ENCODE measurements at regions not wholly inside any gene's neighbourhood (a gene's known extent, or its start where the extent isn't known, plus 50 kb on each side); places are given as distances from the start of the nearest gene placed in this dataset.

DNA sequence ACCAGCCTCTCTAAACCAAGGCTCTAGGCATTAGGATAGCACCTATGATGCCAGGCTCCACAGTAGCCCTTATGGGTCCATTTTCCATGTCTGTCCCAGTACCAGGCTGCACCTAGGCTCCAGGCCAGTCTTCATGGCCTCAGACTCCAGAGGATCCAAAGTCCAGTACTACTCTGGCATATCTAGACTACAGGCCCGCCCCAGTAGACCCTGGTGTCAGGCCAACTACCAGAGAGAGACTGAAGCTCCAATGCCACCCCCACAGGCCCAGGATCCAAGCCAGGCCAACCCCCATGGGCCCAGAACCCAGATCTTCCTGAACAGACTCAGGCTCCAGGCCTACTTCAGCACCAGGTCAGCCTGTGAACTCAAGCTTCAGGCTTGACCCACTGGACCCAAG, 287.0 kb downstream of the KCNC2 start:
- TF ChIP-seq, protein P1, sequence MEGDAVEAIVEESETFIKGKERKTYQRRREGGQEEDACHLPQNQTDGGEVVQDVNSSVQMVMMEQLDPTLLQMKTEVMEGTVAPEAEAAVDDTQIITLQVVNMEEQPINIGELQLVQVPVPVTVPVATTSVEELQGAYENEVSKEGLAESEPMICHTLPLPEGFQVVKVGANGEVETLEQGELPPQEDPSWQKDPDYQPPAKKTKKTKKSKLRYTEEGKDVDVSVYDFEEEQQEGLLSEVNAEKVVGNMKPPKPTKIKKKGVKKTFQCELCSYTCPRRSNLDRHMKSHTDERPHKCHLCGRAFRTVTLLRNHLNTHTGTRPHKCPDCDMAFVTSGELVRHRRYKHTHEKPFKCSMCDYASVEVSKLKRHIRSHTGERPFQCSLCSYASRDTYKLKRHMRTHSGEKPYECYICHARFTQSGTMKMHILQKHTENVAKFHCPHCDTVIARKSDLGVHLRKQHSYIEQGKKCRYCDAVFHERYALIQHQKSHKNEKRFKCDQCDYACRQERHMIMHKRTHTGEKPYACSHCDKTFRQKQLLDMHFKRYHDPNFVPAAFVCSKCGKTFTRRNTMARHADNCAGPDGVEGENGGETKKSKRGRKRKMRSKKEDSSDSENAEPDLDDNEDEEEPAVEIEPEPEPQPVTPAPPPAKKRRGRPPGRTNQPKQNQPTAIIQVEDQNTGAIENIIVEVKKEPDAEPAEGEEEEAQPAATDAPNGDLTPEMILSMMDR (IDR thresholded peaks at IDR 0.05; ENCODE audit: insufficient read depth, low read depth, low read length, missing control alignments), result no peak
- DNase-seq (ENCODE audit: low read depth), result no peak
- H3K4me3 ChIP-seq (ENCODE audit: low read depth, low read length), result no peak overlapping the region

DNA sequence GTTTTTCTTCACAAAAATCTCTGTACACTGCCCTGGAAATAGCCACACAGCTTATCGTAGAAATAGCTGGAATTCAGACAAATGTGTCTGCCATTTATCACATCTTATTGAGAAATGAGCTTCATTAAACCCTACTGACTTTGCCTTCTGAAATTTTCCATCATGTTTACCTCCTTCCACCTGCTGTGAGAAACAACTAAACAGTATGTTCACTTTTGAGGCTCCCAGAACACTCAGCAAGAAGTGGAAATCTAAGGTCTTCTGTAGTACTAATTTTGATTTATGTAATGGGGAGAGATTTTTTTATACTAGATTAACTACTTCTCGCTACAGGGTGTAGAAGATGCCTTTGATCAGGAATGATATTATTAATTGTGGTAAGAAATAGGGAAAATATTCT, 268.0 kb downstream of the KCNC2 start:
- TF ChIP-seq, protein P1 (IDR thresholded peaks at IDR 0.05; ENCODE audit: insufficient read depth, low read depth, low read length, missing control alignments), result no peak
- H3K4me3 ChIP-seq (ENCODE audit: low read depth, low read length), result no peak overlapping the region
- DNase-seq (ENCODE audit: low read depth), result no peak

DNA sequence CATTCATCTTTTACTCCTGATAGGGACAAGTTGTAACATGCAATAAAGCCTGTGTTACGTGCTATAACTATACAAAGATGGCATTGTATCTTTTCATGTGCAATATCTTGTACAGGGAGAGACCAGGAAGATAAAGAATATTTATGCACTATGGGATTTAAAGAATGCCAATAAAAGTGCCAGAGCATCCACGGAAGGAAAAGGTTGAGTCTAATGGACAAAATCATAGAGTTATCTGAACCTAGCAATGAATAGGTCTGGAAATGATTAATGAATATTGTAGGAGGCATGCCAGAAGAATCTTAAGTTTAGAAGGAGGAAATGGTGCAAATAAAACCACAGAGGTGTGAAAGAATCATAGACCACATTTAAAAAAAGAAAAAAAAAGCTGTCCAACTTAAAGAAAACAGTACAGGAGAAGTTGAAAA, 263.9 kb downstream of the KCNC2 start:
- DNase-seq (ENCODE audit: low read depth), result no peak
- H3K4me3 ChIP-seq (ENCODE audit: low read depth, low read length), result no peak overlapping the region
- TF ChIP-seq, protein P1 (IDR thresholded peaks at IDR 0.05; ENCODE audit: insufficient read depth, low read depth, low read length, missing control alignments), result no peak

DNA sequence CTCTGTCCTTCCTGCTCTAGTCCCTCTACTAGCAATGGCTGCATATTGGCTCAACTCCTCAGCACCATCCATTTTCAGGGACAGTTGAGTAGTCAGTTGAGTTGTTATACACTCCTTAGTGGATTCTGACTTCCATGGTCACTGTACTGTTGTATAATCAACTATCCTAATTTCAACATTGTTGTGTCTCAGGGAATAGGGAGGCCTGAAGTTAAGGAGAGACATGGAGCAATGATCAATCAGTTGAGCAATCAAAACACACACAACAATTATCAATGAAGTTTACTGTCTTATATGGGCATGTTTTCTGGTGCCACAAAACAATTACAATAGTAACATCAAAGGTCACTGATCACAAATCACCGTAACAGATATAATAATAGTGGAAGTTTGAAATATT, 255.9 kb downstream of the KCNC2 start:
- no peak for DNase-seq (ENCODE audit: low read depth)
- TF ChIP-seq, protein P1 (IDR thresholded peaks at IDR 0.05; ENCODE audit: insufficient read depth, low read depth, low read length, missing control alignments), result no peak
- no peak overlapping the region for H3K4me3 ChIP-seq (ENCODE audit: low read depth, low read length)

DNA sequence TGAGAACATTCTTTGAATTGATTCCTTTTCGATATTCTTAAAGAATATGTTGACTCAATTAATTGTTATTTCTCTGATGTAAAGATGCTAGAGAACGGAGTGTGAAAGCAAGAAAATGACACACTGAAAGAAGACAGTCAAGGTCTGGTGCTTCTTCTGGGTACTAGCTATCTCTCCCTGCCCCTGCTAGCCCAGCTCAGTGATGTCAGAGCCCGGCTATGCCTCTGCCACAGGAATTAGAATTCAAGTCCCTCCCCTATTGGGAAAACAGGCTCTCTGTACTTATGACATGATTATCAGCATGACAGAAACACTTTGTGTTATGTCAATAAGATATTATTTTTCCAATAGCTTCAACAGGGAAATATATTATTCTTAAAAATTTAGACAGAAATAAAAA, 252.4 kb downstream of the KCNC2 start:
- H3K4me3 ChIP-seq (ENCODE audit: low read depth, low read length), result no peak overlapping the region
- DNase-seq (ENCODE audit: low read depth), result no peak
- TF ChIP-seq, protein P1 (IDR thresholded peaks at IDR 0.05; ENCODE audit: insufficient read depth, low read depth, low read length, missing control alignments), result no peak

DNA sequence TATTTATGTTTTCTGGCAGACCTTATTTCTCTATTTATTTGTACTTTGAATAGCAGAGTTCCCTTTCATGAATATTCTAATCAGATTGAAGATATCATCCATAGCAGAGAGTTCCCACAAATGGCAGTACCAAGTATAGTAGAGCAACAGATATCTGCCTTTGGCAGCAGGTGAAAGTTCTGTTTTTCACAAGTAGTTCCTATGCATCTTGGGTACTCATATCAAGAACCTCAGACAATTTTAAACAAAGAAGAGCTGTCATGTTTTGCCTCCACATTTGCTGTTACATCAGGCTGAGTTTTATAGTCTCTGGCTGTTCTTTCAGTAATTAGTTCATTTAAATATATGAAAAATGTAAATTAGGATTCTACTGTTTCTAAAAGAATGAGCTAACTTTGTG, 252.0 kb downstream of the KCNC2 start:
- no peak for DNase-seq (ENCODE audit: low read depth)
- TF ChIP-seq, protein P1 (IDR thresholded peaks at IDR 0.05; ENCODE audit: insufficient read depth, low read depth, low read length, missing control alignments), result no peak
- no peak overlapping the region for H3K4me3 ChIP-seq (ENCODE audit: low read depth, low read length)

DNA sequence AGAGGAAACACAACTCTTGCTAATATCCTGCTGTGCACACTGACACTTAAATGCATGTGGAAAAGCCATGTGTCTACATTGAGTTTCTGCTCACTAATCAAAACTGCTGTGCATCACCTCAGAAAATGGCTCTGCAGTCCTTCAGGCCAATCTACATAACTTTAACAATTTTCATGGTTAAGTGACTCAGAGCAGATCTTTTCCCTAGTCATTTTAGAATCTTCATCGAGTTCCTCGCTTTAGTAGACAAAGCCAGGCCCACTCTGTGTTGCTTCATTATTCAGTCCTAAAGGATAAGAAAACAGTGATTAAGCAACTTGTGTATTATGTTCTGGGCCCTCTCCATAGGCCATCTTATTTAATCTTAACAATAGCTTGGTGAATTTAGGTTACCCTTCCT, 250.0 kb downstream of the KCNC2 start:
- DNase-seq (ENCODE audit: low read depth), result no peak
- TF ChIP-seq, protein P1 (IDR thresholded peaks at IDR 0.05; ENCODE audit: insufficient read depth, low read depth, low read length, missing control alignments), result no peak
- H3K4me3 ChIP-seq (ENCODE audit: low read depth, low read length), result no peak overlapping the region
